Astrocyte of the spinal cord (primary cell): ENCODE measurements at regions not wholly inside any gene's neighbourhood (a gene's known extent, or its start where the extent isn't known, plus 50 kb on each side); places are given as distances from the start of the nearest gene placed in this dataset.

Experiments used
- DNase-seq: peaks from one replicate; pipeline ENCODE4 v3.0.0; 2011; ENCODE audit warnings: low read depth, low spot score
- H3K4me3 ChIP-seq: 2 replicates; pipeline ENCODE4 v1.5.1; 2011; ENCODE audit warnings: low read depth, mild to moderate bottlenecking, low read length, moderate library complexity
- in situ Hi-C: cut with HindIII; loops from 2 replicates; pipeline ENCODE4 v1.10.0; 2017; ENCODE audit warnings: low sequenced_read_pairs
- TF ChIP-seq, protein P1 (sequence below): IDR thresholded peaks from 2 replicates; pipeline ENCODE4 v1.5.1; 2012; ENCODE audit warnings: low read depth, mild to moderate bottlenecking, low read length, inconsistent platforms

DNA sequence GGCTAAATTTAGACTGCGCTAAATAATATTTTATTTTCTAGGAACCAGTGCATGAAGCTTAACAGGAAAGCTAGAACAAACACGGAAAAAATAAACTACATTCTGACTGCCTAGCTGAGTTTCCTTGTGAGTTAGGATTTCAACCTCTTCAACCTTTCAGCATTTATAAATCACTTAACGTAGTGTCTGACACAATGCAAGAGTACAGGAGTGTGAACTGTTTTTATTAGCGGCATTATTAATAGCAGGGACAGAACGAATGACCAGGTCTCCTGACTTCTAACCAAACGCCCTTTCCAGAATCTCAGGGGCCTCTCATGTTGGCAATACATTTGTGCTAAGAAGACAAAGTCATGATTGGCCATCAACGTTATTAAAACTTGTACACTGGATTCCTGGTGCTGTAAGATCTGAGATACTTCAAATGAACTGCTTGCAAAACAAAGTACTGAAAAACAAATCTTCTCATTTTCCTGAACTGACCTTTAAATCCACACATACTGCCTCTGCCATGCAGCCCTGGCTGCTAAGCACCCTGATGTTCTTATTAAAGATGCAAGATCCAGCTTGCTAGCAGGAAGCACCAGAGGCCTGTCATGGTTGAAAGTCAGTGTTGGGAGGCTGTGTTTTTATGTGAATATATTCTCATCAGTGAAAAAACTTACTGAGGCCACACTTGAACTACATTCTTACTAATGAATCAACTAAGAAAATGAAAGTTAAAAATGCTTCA is 380.4 kb upstream of the CPEB2 start:
- TF ChIP-seq, protein P1, sequence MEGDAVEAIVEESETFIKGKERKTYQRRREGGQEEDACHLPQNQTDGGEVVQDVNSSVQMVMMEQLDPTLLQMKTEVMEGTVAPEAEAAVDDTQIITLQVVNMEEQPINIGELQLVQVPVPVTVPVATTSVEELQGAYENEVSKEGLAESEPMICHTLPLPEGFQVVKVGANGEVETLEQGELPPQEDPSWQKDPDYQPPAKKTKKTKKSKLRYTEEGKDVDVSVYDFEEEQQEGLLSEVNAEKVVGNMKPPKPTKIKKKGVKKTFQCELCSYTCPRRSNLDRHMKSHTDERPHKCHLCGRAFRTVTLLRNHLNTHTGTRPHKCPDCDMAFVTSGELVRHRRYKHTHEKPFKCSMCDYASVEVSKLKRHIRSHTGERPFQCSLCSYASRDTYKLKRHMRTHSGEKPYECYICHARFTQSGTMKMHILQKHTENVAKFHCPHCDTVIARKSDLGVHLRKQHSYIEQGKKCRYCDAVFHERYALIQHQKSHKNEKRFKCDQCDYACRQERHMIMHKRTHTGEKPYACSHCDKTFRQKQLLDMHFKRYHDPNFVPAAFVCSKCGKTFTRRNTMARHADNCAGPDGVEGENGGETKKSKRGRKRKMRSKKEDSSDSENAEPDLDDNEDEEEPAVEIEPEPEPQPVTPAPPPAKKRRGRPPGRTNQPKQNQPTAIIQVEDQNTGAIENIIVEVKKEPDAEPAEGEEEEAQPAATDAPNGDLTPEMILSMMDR, result no peak
- H3K4me3 ChIP-seq, result no peak overlapping the region
- in situ Hi-C loops, result no loop called here
- DNase-seq, result no peak

DNA sequence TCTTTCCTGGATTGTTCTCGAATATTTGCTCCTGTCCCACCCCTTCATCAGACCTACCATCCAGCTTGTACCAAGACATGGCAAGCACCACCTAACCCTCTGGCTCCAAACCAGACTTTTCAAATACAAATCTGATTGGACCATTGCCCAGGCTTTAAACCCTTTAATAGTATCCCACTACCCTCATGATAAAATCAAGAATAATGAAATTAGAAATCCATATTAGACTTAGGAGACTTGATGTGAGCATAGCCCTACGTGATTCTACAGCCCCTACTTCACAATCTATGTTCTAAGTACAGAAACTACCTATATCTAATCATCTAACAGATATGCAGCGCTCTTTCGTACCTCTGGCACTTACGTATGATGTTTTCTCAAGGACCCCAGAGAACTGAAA is 375.2 kb upstream of the CPEB2 start:
- DNase-seq, result no peak
- TF ChIP-seq, protein P1, result no peak

DNA sequence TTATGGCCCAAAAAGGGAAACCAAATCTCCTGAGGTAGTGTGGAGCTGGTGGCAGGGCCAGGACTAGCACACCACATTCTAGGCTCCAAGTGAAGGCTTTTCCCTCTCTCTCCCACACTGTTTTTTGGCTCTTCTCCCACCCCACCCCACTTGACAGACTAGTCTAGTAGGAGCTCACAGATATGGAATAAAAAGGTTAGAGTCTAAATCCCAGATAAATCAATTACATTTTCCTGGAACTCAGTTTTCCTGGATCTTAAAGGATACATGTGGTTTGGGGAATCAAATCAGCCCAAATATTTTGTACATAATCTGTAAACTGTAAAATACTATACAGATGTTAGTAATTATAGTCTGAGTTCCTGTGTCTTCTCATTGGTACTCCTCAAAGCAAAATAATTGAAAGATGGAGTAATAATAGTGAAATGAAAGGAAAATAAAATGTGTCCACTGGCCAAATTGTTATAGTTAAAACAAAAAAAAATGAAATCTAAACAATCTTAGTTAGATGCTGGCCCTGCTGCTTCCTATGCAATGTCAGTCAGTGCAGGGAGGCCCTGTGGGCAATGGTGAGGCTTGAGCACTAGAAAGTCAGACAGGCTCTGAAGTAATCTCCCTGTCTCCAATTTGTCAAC is 370.4 kb upstream of the CPEB2 start:
- no peak for DNase-seq
- in situ Hi-C loops, result no loop called here
- TF ChIP-seq, protein P1, result no peak
- H3K4me3 ChIP-seq, result no peak overlapping the region

More for the DNA sequence above, 375.2 kb upstream of the CPEB2 start:
- in situ Hi-C loops, result no loop called here
- H3K4me3 ChIP-seq, result no peak overlapping the region

DNA sequence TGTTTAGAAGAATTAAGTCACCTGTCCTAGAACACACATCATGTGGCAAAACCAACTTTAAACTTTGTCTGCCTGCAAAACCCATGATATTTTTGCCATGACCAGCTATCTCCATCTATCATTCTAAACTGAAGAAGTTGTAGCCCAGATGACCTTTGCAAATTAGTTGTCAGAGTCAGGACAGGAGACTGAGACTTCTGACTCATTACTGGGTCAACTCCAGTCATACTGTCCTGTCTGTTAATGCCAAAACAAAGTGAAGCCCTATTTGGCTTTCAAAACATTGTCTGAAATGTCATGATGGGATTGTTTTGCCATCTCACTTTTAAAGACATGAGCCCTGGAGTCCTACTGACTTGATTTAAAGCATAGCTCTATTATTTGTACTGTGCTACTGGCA is 365.7 kb upstream of the CPEB2 start:
- DNase-seq, result no peak
- TF ChIP-seq, protein P1, result no peak
- H3K4me3 ChIP-seq, result no peak overlapping the region
- in situ Hi-C loops, result no loop called here

DNA sequence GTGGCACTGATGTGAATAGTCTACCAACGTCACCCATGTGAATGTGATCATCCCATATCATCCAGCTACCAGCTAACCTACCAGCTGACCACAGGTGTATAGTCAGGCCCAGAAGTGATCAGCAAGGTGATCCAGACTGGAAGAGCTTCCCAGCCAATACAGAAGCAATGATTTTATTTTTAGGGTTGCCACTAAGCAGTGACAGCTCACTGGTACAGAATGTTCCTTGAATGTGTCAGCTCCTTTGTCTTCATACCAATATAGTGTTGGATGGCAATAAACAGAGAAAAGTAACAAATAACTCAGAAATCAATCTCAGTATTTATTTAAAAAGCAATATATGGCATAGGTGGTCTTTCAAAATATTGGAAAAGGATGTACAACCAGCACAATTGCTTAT is 361.8 kb upstream of the CPEB2 start:
- TF ChIP-seq, protein P1, result no peak
- in situ Hi-C loops, result no loop called here
- DNase-seq, result no peak
- no peak overlapping the region for H3K4me3 ChIP-seq

DNA sequence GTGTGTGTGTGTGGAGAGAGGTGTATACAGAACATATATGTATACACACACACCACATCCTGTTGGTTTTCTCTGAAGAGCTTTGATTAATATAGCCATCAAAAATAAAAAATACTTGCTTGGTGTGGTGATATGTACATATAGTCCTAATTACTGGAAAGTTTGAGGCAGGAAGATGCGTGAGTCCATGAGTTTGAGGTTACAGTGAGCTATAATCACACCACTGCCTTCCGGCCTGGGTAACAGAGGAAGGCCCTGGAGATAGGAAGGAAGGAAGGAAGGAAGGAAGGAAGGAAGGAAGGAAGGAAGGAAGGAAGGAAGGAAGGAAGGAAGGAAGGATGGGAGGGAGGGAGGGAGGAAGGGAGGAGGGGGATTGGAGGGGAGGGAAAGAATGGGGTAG is 360.4 kb upstream of the CPEB2 start:
- TF ChIP-seq, protein P1, result no peak
- no peak overlapping the region for H3K4me3 ChIP-seq
- no peak for DNase-seq
- in situ Hi-C loops, result no loop called here
